ENCODE measurements at regions not wholly inside any gene's neighbourhood (a gene's known extent, or its start where the extent isn't known, plus 50 kb on each side); places are given as distances from the start of the nearest gene placed in this dataset.

GRCh38 chr22:48907591-48907990, 920.1 kb downstream of the BRD1 start:
- H3K4ac ChIP-seq (ENCODE audit: low read depth, low read length): no peak overlapping the region
- POLR2A ChIA-PET (ENCODE audit: unreplicated experiment): no interaction called here
- H3K18ac ChIP-seq (ENCODE audit: low read depth, low read length): no peak overlapping the region

More at GRCh38 chr22:48907591-48907990, 920.1 kb downstream of the BRD1 start:
- no peak overlapping the region for H2AFZ ChIP-seq (replicated peaks; ENCODE audit: low read length, poor library complexity)
- no peak overlapping the region for H3K27ac ChIP-seq (ENCODE audit: insufficient read depth, low read length)
- H4K91ac ChIP-seq (ENCODE audit: insufficient read depth, low read depth, low read length): no peak overlapping the region
- CTCF ChIA-PET: no interaction called here
- DNase-seq: no peak
- BruUV-seq (replicated peaks): no TSS peak
- no peaks in the 10 kb centered on the region for H3K27me3 ChIP-seq (ENCODE audit: control insufficient read depth, insufficient read depth, low read length)
- no peak overlapping the region for H2BK15ac ChIP-seq (ENCODE audit: low read depth, low read length)
- in situ Hi-C loops (cut with MboI; ENCODE audit: low sequenced_read_pairs): no loop called here
- dilution Hi-C loops (cut with HindIII; ENCODE audit: low sequenced_read_pairs, unreplicated experiment): no loop called here
- H3K4me2 ChIP-seq (ENCODE audit: low read depth, low read length): no peak overlapping the region
- no peak overlapping the region for H4K8ac ChIP-seq (ENCODE audit: low read depth in 2 of 2, low read length in 2 of 2)
- no peak overlapping the region for H2AK5ac ChIP-seq (ENCODE audit: low read depth, low read length)
- no peaks in the 10 kb centered on the region for H3K36me3 ChIP-seq (ENCODE audit: control insufficient read depth, insufficient read depth, low read length)
- no peak overlapping the region for H4K5ac ChIP-seq (ENCODE audit: low read depth, low read length)
- H4K20me1 ChIP-seq (ENCODE audit: insufficient read depth, low read length): no peaks in the 10 kb centered on the region
- no peak overlapping the region for H3K9ac ChIP-seq (ENCODE audit: low read depth, low read length)
- H2BK120ac ChIP-seq (ENCODE audit: low read depth, low read length): no peak overlapping the region
- no peak overlapping the region for H3K14ac ChIP-seq (replicated peaks; ENCODE audit: low read depth, low read length)
- H3K79me1 ChIP-seq (ENCODE audit: low read depth in 1 of 2, low read length in 2 of 2): no peaks in the 10 kb centered on the region
- H3K9me3 ChIP-seq (ENCODE audit: control insufficient read depth, insufficient read depth, low read length): peaks cover 27% of the 10 kb centered on the region
- intact Hi-C loops (cut with micrococcal nuclease): no loop called here
- no peak for ATAC-seq (ENCODE audit: low read depth)
- H2AK9ac ChIP-seq (replicated peaks; ENCODE audit: low read depth, low read length, poor library complexity): no peak overlapping the region
- WGBS, 2 experiments (ENCODE audit: extremely low coverage in 2 of 2, insufficient read length in 1 of 2): 89% methylated on average over 3 of the region's 14 CpGs; no CpG with 5 or more reads in 1 of the 2 experiments
- H3K9me1 ChIP-seq (ENCODE audit: insufficient read depth, low read length): no peaks in the 10 kb centered on the region
- H2BK20ac ChIP-seq (ENCODE audit: low read depth, low read length): no peak overlapping the region
- H2BK5ac ChIP-seq (ENCODE audit: low read depth, low read length, poor library complexity, severe bottlenecking): no peak overlapping the region
- H3K4me3 ChIP-seq (ENCODE audit: insufficient read depth, low read depth, low read length): no peak overlapping the region
- no peak overlapping the region for H3K23ac ChIP-seq (ENCODE audit: low read depth, low read length)
- TF ChIP-seq SMC3 (IDR thresholded peaks at IDR 0.05; ENCODE audit: low read depth, low read length) (no peak), MAFK (IDR thresholded peaks at IDR 0.05; ENCODE audit: low read depth, low read length) (no peak), POLR2A (IDR thresholded peaks at IDR 0.05; ENCODE audit: low read depth, low read length) (no peak), MXI1 (IDR thresholded peaks at IDR 0.05; ENCODE audit: borderline replicate concordance, low read depth, low read length) (no peak), MAZ (IDR thresholded peaks at IDR 0.05; ENCODE audit: borderline replicate concordance, low read depth, low read length) (no peak), CEBPB (IDR thresholded peaks at IDR 0.05; ENCODE audit: low read depth, low read length) (no peak), CTCF (conservative IDR thresholded peaks at IDR 0.05; ENCODE audit: low read depth, low read length) (no peak), CHD1 (IDR thresholded peaks at IDR 0.05; ENCODE audit: low read depth, low read length) (no peak)
- no peak overlapping the region for H3K56ac ChIP-seq (ENCODE audit: extremely low read depth, insufficient read depth, low read length)
- H3K4me1 ChIP-seq (ENCODE audit: control insufficient read depth, insufficient read depth, low read length): no peaks in the 10 kb centered on the region

Data from IMR-90 (cell line).